ENCODE measurements at regions not wholly inside any gene's neighbourhood (a gene's known extent, or its start where the extent isn't known, plus 50 kb on each side); places are given as distances from the start of the nearest gene placed in this dataset.
"Not testable (repeated sequence)": the region's sequence is repeated elsewhere in the genome, so short reads cannot be mapped to it uniquely, and the experiment has no call there.

DNA sequence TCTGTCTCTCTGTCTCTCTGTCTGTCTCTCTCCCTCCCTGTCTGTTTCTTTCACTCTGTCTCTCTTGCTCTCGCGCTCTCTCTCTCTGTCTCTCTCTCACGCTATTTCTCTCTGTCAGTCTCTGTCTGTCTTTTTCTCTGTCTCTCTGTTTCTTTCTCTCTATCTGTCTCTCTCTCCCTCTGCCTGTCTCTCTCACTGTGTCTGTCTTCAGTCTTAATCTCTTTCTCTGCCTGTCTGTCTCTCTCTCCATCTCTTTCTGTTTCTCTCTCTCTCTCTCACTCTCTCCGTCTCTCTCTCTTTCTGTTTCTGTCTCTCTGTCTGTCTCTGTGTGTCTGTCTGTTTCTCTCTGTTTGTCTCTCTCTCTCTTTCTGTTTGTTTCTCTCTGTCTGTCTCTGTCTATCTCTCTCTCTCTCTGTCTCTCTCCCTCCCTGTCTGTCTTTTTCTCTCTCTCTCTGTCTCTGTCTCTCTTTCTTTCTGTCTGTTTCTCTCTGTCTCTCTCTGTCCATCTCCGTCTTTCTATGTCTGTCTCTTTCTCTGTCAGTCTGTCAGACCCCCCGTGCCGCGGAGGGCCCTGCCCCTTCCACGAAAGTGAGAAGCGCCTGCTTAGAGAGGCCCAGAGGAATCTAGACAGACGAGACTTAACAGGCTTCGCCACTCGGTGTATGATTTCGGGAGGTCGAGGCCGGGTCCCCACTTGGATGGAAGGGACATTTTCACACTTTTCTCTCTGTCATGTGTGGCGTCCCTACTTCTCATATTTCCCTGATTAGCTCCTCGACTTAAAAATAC, 346.3 kb upstream of the DEFB115 start:
- DNase-seq (ENCODE audit: extremely low spot score, unreplicated experiment), result no peak
- no peak overlapping the region for H3K4me3 Mint-ChIP-seq (ENCODE audit: unreplicated experiment)
- H3K36me3 Mint-ChIP-seq (ENCODE audit: unreplicated experiment), result no peaks in the 10 kb centered on the region
- H3K9me3 Mint-ChIP-seq (ENCODE audit: unreplicated experiment), result peaks cover 49% of the 10 kb centered on the region
- TF ChIP-seq CTCF (IDR thresholded peaks at IDR 0.05), result no peak
- no peak overlapping the region for H3K27ac Mint-ChIP-seq (ENCODE audit: unreplicated experiment)
- H3K4me1 Mint-ChIP-seq (ENCODE audit: unreplicated experiment), result no peaks in the 10 kb centered on the region
- H3K27me3 Mint-ChIP-seq (ENCODE audit: unreplicated experiment), result no peaks in the 10 kb centered on the region

- not testable (repeated sequence) for H3K27ac Mint-ChIP-seq (ENCODE audit: unreplicated experiment); DNase-seq (ENCODE audit: extremely low spot score, unreplicated experiment); H3K4me1 Mint-ChIP-seq (ENCODE audit: unreplicated experiment); H3K36me3 Mint-ChIP-seq (ENCODE audit: unreplicated experiment); H3K27me3 Mint-ChIP-seq (ENCODE audit: unreplicated experiment); H3K4me3 Mint-ChIP-seq (ENCODE audit: unreplicated experiment)
- peaks cover 43% of the 10 kb centered on the region for H3K9me3 Mint-ChIP-seq (ENCODE audit: unreplicated experiment)
These were observed 345.4 kb upstream of the DEFB115 start for GRCh38 chr20:30911832-30912660.

- H3K36me3 Mint-ChIP-seq (ENCODE audit: unreplicated experiment); H3K27me3 Mint-ChIP-seq (ENCODE audit: unreplicated experiment); H3K4me1 Mint-ChIP-seq (ENCODE audit: unreplicated experiment); H3K4me3 Mint-ChIP-seq (ENCODE audit: unreplicated experiment); DNase-seq (ENCODE audit: extremely low spot score, unreplicated experiment); H3K27ac Mint-ChIP-seq (ENCODE audit: unreplicated experiment): not testable (repeated sequence)
- H3K9me3 Mint-ChIP-seq (ENCODE audit: unreplicated experiment), result peaks cover 45% of the 10 kb centered on the region
These were observed 344.8 kb upstream of the DEFB115 start for GRCh38 chr20:30912661-30913026.

- not testable (repeated sequence) for DNase-seq (ENCODE audit: extremely low spot score, unreplicated experiment); H3K4me1 Mint-ChIP-seq (ENCODE audit: unreplicated experiment); H3K36me3 Mint-ChIP-seq (ENCODE audit: unreplicated experiment); H3K4me3 Mint-ChIP-seq (ENCODE audit: unreplicated experiment); H3K27me3 Mint-ChIP-seq (ENCODE audit: unreplicated experiment); H3K27ac Mint-ChIP-seq (ENCODE audit: unreplicated experiment)
- H3K9me3 Mint-ChIP-seq (ENCODE audit: unreplicated experiment), result peaks cover 43% of the 10 kb centered on the region
These were observed 341.1 kb upstream of the DEFB115 start for GRCh38 chr20:30916404-30916803.

- peaks cover 29% of the 10 kb centered on the region for H3K9me3 Mint-ChIP-seq (ENCODE audit: unreplicated experiment)
- DNase-seq (ENCODE audit: extremely low spot score, unreplicated experiment), result no peak
- no peak overlapping the region for H3K4me3 Mint-ChIP-seq (ENCODE audit: unreplicated experiment)
- H3K36me3 Mint-ChIP-seq (ENCODE audit: unreplicated experiment), result no peaks in the 10 kb centered on the region
- TF ChIP-seq CTCF (IDR thresholded peaks at IDR 0.05), result no peak
- no peaks in the 10 kb centered on the region for H3K27me3 Mint-ChIP-seq (ENCODE audit: unreplicated experiment)
- no peak overlapping the region for H3K27ac Mint-ChIP-seq (ENCODE audit: unreplicated experiment)
- no peaks in the 10 kb centered on the region for H3K4me1 Mint-ChIP-seq (ENCODE audit: unreplicated experiment)
These were observed 337.8 kb upstream of the DEFB115 start for GRCh38 chr20:30919514-30920188.

DNA sequence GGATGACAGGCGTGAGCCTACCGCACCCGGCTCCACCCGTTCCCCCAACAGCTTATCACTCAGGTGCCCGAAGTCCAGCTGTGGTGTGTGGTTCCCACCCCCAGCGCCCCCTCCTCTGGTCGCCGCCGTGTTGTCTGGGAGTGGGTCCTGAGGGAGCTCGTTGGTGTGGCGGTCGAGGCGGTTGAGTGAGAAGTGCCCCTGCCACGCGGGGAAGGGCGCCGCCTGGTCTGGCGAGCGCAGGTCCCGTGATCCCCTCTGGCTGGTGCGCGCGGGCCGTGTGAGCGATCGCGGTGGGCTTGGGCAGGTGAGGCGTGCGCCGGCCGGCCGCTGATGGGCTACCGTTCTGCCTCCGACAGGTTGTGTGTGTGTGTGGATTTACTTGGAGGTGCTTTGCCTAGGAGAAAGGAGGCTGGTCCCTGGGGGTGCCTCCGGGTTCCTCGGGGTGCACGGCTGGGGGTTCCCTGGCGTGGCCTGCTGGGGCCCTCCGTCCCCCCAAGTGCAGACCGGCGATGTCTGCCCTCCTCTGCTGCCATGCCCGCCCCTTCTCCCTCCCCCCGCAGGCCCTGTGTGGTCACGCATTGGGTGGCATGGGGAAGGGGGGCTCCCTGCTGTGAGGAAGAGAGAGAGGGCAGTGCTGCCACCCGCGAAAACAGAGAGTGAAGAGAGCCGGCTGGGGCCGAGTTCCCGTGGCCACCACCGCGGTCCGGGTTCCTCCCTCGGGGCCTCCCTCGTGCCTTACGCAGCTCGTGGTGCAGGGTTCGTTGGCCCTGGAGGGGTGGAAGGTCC, 336.0 kb upstream of the DEFB115 start:
- Mint-ChIP-seq H3K27me3 (ENCODE audit: unreplicated experiment) (no peaks in the 10 kb centered on the region), H3K4me1 (ENCODE audit: unreplicated experiment) (no peaks in the 10 kb centered on the region), H3K36me3 (ENCODE audit: unreplicated experiment) (no peaks in the 10 kb centered on the region)

More for the DNA sequence above, 336.0 kb upstream of the DEFB115 start:
- Mint-ChIP-seq H3K4me3 (ENCODE audit: unreplicated experiment) (no peak overlapping the region), H3K9me3 (ENCODE audit: unreplicated experiment) (peaks cover 36% of the 10 kb centered on the region), H3K27ac (ENCODE audit: unreplicated experiment) (no peak overlapping the region)
- no peak for TF ChIP-seq CTCF (IDR thresholded peaks at IDR 0.05)
- no peak for DNase-seq (ENCODE audit: extremely low spot score, unreplicated experiment)
